Stomach (tissue), 8 donors: ENCODE measurements at regions not wholly inside any gene's neighbourhood (a gene's known extent, or its start where the extent isn't known, plus 50 kb on each side); places are given as distances from the start of the nearest gene placed in this dataset.

Source experiments
- DNase-seq, 2 donors: peaks; one replicate each; pipeline versions ENCODE4 v3.0.0 to v3.0.0-alpha.2; 2013 to 2019
- H3K27ac ChIP-seq, 5 donors: fragments of 200-600 bp in 4 of 5; sonication (generic) in 4 of 5; one replicate each; pipeline ENCODE4 v1.5.1; 2013 to 2019; ENCODE audit warnings: mild to moderate bottlenecking in 1 of 5, moderate library complexity in 1 of 5
- H3K27me3 ChIP-seq, 3 donors: fragments of 200-600 bp; sonication (generic); one replicate each; pipeline ENCODE4 v1.5.1; 2017 to 2019; ENCODE audit warnings: mixed run types in 1 of 3
- H3K36me3 ChIP-seq, 4 donors: fragments of 200-600 bp; sonication (generic); 1 replicate in 3 of 4; 2 replicates in 1 of 4; pipeline ENCODE4 v1.5.1; 2016 to 2019
- H3K4me1 ChIP-seq, 4 donors: fragments of 200-600 bp; sonication (generic); one replicate each; pipeline ENCODE4 v1.5.1; 2016 to 2019
- H3K4me3 ChIP-seq, 4 donors: fragments of 200-600 bp; sonication (generic) in 3 of 4; one replicate each; pipeline ENCODE4 v1.5.1; 2016 to 2019; ENCODE audit warnings: mild to moderate bottlenecking in 1 of 4
- H3K9me3 ChIP-seq, 4 donors: fragments of 200-600 bp; sonication (generic); one replicate each; pipeline ENCODE4 v1.5.1; 2016 to 2019
- CTCF ChIP-seq, 7 experiments: fragments of 450-650 bp in 4 of 7; fragments of 200-600 bp in 3 of 7; sonication (generic) in 3 of 7; IDR thresholded peaks; one replicate each; pipeline ENCODE4 v1.5.1; 2016 to 2019; ENCODE audit warnings: antibody characterized with exemption in 7 of 7, control low read depth in 2 of 7, mild to moderate bottlenecking in 1 of 7
- EP300 ChIP-seq: sonication (generic); formaldehyde crosslinking; IDR thresholded peaks from one replicate; pipeline ENCODE4 v1.6.1; 2017; ENCODE audit warnings: antibody characterized with exemption
- POLR2A ChIP-seq, 4 donors: fragments of 450-650 bp; IDR thresholded peaks; one replicate each; pipeline ENCODE4 v1.6.1; 2016; ENCODE audit warnings: antibody characterized with exemption in 4 of 4, control low read depth in 2 of 4, mild to moderate bottlenecking in 1 of 4, moderate library complexity in 1 of 4
- POLR2AphosphoS5 ChIP-seq, 3 donors: sonication (generic); formaldehyde crosslinking; IDR thresholded peaks; one replicate each; pipeline ENCODE4 v1.6.1; 2016; ENCODE audit warnings: antibody characterized with exemption in 3 of 3
- WGBS, 5 donors: extraction: QIAGEN DNeasy Blood & Tissue Kit in 3 of 5; methylation state at CpG; one replicate each; pipeline versions ENCODE4 v1.1.5 to v1.1.7; 2013 to 2018; 5-methylcytosine and 5-hydroxymethylcytosine counted together
- intact Hi-C: fragments of 100-400 bp; cut with DNase I; formaldehyde crosslinking; loops from one replicate; pipeline ENCODE4 v1.15.1; 2023; ENCODE audit warnings: low total_unique reads
- donor health status: healthy with polysubstance abuse.
- donor health status: Bipolar disorder and iron deficiency.
- donor health status: healthy.

DNA sequence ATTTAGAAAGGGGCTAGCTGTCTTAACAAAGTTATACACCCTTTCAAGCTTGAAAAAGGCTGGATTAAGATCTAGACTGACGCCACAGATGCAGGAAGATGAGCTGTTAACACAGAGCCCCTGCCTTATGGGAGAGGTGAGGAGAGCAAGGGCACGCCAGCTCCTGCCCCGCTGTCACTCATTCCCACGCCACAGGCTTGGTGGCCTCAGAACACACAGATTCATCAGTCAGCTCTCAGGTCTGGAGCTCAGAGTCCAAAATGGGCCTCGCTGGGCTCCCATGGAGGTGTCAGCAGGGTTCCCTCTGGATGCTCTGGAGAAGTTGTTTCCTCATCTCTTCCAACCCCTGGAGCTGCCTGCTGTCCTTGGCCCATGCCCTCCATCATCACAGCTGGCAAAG lies 554.2 kb downstream of the TCERG1L start:
- Histone ChIP-seq H3K27me3 (peaks cover 0 to 2% (median 0%) of the 10 kb centered on the region in 3 donors), H3K36me3 (no peaks in the 10 kb centered on the region), H3K4me1 (no peaks in the 10 kb centered on the region), H3K27ac (no peak overlapping the region), H3K4me3 (no peak overlapping the region), H3K9me3 (peaks cover 0 to 15% (median 6%) of the 10 kb centered on the region in 4 donors)
- WGBS, 5 donors = 56 to 81% (median 65%) methylated on average over 5 of the region's 5 CpGs
- TF ChIP-seq CTCF (IDR thresholded peaks at IDR 0.05) = no peak
- TF ChIP-seq POLR2AphosphoS5 (IDR thresholded peaks at IDR 0.05) = no peak
- TF ChIP-seq POLR2A (IDR thresholded peaks at IDR 0.05) = no peak
- TF ChIP-seq EP300 = no peak
- intact Hi-C loops = no loop called here
- DNase-seq = peak in 1 of 2 donors; percentile 11

DNA sequence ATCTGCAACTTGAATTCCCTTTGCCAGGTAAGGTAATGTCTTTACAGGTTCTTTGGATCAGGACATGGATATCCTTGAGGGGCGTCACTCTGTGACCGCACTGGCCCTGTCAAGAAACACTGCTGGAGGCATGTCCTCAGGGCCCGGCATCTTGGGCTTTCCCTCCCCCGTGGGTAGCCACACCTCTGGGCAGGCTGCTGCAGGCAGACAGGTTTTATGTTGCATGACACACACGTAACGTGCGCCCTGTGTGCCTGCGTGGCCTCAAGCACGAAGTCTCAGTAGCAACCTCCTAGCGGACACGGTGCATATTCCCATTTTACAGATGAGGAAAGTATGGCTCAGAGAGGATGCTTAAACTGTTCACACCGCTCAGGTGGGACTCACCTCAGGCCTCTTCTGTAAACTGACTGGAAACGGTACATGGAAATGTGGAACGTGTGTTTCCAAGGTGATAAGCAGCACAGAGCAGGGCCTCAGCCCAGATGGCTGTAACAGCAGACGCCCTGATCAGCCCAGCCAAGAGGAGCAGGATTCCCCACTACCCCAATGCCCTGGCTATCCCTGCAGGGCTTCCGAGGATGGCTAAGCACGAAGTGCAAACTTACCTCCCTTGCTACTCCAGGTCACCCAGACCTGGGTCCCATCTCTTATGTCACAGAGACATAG lies 553.6 kb downstream of the TCERG1L start:
- no peaks in the 10 kb centered on the region for H3K4me1 ChIP-seq
- H3K36me3 ChIP-seq = no peaks in the 10 kb centered on the region
- H3K27me3 ChIP-seq = peaks cover 0 to 6% (median 0%) of the 10 kb centered on the region in 3 donors
- TF ChIP-seq CTCF (IDR thresholded peaks at IDR 0.05) = no peak
- TF ChIP-seq POLR2A (IDR thresholded peaks at IDR 0.05) = no peak
- TF ChIP-seq EP300 = no peak
- TF ChIP-seq POLR2AphosphoS5 (IDR thresholded peaks at IDR 0.05) = no peak
- H3K4me3 ChIP-seq = no peak overlapping the region
- no peak for DNase-seq
- no peak overlapping the region for H3K27ac ChIP-seq
- H3K9me3 ChIP-seq = peaks cover 0 to 15% (median 6%) of the 10 kb centered on the region in 4 donors
- intact Hi-C loops = no loop called here
- 73 to 81% (median 77%) methylated on average over 15 to 17 of the region's 17 CpGs for whole genome bisulfite sequencing, 5 donors

GRCh38 chr10:130758529-130758928 lies 553.0 kb downstream of the TCERG1L start:
- no peak overlapping the region for H3K4me3 ChIP-seq
- H3K27me3 ChIP-seq = peaks cover 0 to 6% (median 0%) of the 10 kb centered on the region in 3 donors
- no peaks in the 10 kb centered on the region for H3K36me3 ChIP-seq
- no peak overlapping the region for H3K27ac ChIP-seq
- no peak for TF ChIP-seq POLR2A (IDR thresholded peaks at IDR 0.05)
- TF ChIP-seq POLR2AphosphoS5 (IDR thresholded peaks at IDR 0.05) = no peak
- TF ChIP-seq EP300 = no peak
- no peak for TF ChIP-seq CTCF (IDR thresholded peaks at IDR 0.05)
- WGBS, 5 donors = 72 to 91% (median 85%) methylated on average over 5 of the region's 5 CpGs
- no peak for DNase-seq
- H3K4me1 ChIP-seq = no peaks in the 10 kb centered on the region
- intact Hi-C loops = no loop called here
- peaks cover 0 to 15% (median 6%) of the 10 kb centered on the region in 4 donors for H3K9me3 ChIP-seq

DNA sequence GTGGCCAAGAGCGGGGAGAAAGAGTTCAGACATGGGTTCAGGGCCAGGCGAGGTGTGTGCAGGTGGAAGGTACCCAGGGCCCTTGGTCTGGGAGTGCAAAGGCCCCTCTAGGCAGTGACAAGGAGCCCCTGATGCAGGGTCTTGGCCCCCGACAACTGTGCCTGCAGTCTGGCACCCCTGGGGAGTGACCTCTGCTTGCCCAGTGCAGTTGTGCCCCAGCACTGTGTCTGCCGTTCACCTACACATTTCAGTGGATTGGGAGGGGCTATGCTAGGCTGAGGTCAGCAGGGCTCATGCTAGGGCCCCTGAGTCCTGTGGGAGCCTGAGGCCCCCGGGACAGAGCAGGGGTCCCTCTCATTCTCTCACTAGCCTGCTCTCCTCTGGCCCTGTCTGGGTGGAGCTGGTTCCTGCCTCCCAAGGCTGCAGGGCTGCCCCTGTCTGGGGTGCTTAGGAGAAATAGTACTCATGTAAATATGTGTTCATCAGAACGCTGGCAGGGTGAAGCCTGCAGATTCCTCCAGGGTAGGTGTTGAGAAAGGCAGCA lies 550.4 kb downstream of the TCERG1L start:
- peaks cover 0 to 8% (median 0%) of the 10 kb centered on the region in 3 donors for H3K27me3 ChIP-seq
- TF ChIP-seq POLR2AphosphoS5 (IDR thresholded peaks at IDR 0.05) = no peak
- TF ChIP-seq CTCF (IDR thresholded peaks at IDR 0.05) = no peak
- TF ChIP-seq POLR2A (IDR thresholded peaks at IDR 0.05) = no peak
- no peak for TF ChIP-seq EP300
- H3K4me3 ChIP-seq = no peak overlapping the region
- H3K27ac ChIP-seq = no peak overlapping the region
- 63 to 79% (median 76%) methylated on average over 3 to 6 of the region's 6 CpGs for WGBS, 5 donors
- peaks cover 0 to 10% (median 3%) of the 10 kb centered on the region in 4 donors for H3K9me3 ChIP-seq
- DNase-seq = no peak
- no peaks in the 10 kb centered on the region for H3K36me3 ChIP-seq
- intact Hi-C loops = no loop called here
- H3K4me1 ChIP-seq = no peaks in the 10 kb centered on the region
